CD14-positive monocyte (primary cell): ENCODE measurements at regions not wholly inside any gene's neighbourhood (a gene's known extent, or its start where the extent isn't known, plus 50 kb on each side); places are given as distances from the start of the nearest gene placed in this dataset.

Experiments used
- DNase-seq, 3 donors: peaks; one replicate each; pipeline ENCODE4 v3.0.0-alpha.2; 2011 to 2022
- H2AFZ ChIP-seq: 2 replicates; pipeline ENCODE4 v1.6.0; 2012; ENCODE audit warnings: mild to moderate bottlenecking, low read depth, low read length, inconsistent platforms; ENCODE audit not compliant: insufficient read depth, poor library complexity, severe bottlenecking
- H3K27ac ChIP-seq, 2 donors: 1 replicate in 1 of 2; 2 replicates in 1 of 2; pipeline ENCODE4 v1.5.1; 2012 to 2013; ENCODE audit warnings: low read length in 2 of 2, control low read depth in 1 of 2, inconsistent platforms in 1 of 2, low read depth in 1 of 2, mild to moderate bottlenecking in 1 of 2
- H3K27me3 ChIP-seq, 2 donors: one replicate each; pipeline versions ENCODE4 v1.6.0 to v1.6.1; 2011 to 2013; ENCODE audit warnings: low read length in 2 of 2; ENCODE audit not compliant: control insufficient read depth in 2 of 2, insufficient read depth in 2 of 2
- H3K36me3 ChIP-seq, 2 donors: replicated peaks in 1 of 2; 1 replicate in 1 of 2; 2 replicates in 1 of 2; pipeline versions ENCODE4 v1.5.1 to v1.6.1; 2012 to 2013; ENCODE audit warnings: low read length in 2 of 2, control low read depth in 1 of 2, inconsistent platforms in 1 of 2, mild to moderate bottlenecking in 1 of 2; ENCODE audit not compliant: insufficient read depth in 2 of 2, control insufficient read depth in 1 of 2
- H3K4me1 ChIP-seq, 2 donors: 1 replicate in 1 of 2; 2 replicates in 1 of 2; pipeline versions ENCODE4 v1.5.1 to v1.6.1; 2012 to 2013; ENCODE audit warnings: low read length in 2 of 2, control low read depth in 1 of 2, inconsistent platforms in 1 of 2, mild to moderate bottlenecking in 1 of 2, moderate library complexity in 1 of 2; ENCODE audit not compliant: insufficient read depth in 2 of 2, control insufficient read depth in 1 of 2
- H3K4me2 ChIP-seq: replicated peaks from 2 replicates; pipeline ENCODE3; 2012; ENCODE audit warnings: low read length, moderate library complexity, mild to moderate bottlenecking; ENCODE audit not compliant: poor library complexity, severe bottlenecking; ENCODE audit errors: extremely low read depth
- H3K4me3 ChIP-seq, 3 experiments: fragments of 200-600 bp in 1 of 3; sonication (generic) in 1 of 3; replicated peaks in 1 of 3; 1 replicate in 2 of 3; 2 replicates in 1 of 3; pipeline ENCODE4 v1.5.1; 2011 to 2013; ENCODE audit warnings: low read length in 3 of 3, mild to moderate bottlenecking in 3 of 3, control low read depth in 2 of 3, low read depth in 2 of 3, inconsistent platforms in 1 of 3, moderate library complexity in 1 of 3
- H3K79me2 ChIP-seq: 2 replicates; pipeline ENCODE4 v1.6.0; 2012; ENCODE audit warnings: mild to moderate bottlenecking, control low read depth, inconsistent platforms, low read length, moderate library complexity; ENCODE audit not compliant: insufficient read depth
- H3K9ac ChIP-seq: 2 replicates; pipeline ENCODE4 v1.6.0; 2017; ENCODE audit warnings: low read length, mild to moderate bottlenecking; ENCODE audit not compliant: insufficient read depth, poor library complexity, severe bottlenecking
- H3K9me3 ChIP-seq, 2 donors: replicated peaks in 1 of 2; 1 replicate in 1 of 2; 2 replicates in 1 of 2; pipeline versions ENCODE4 v1.5.1 to v1.6.1; 2012 to 2013; ENCODE audit warnings: low read length in 2 of 2, control low read depth in 1 of 2; ENCODE audit not compliant: control insufficient read depth in 1 of 2, insufficient read depth in 1 of 2
- H4K20me1 ChIP-seq: 2 replicates; pipeline ENCODE4 v1.6.0; 2012; ENCODE audit warnings: mild to moderate bottlenecking, low read length, control low read depth, moderate library complexity; ENCODE audit not compliant: insufficient read depth
- H3K27ac Mint-ChIP-seq, 7 donors: one replicate each; pipeline ENCODE4 v1.8.0; 2020; ENCODE audit warnings: mild to moderate bottlenecking in 7 of 7, mixed read lengths in 7 of 7, moderate library complexity in 6 of 7, inconsistent platforms in 2 of 7
- H3K27me3 Mint-ChIP-seq, 3 donors: one replicate each; pipeline ENCODE4 v1.8.0; 2021 to 2022; ENCODE audit warnings: low read depth in 3 of 3, mild to moderate bottlenecking in 3 of 3, mixed read lengths in 3 of 3, moderate library complexity in 3 of 3, inconsistent platforms in 1 of 3
- H3K36me3 Mint-ChIP-seq, 2 donors: one replicate each; pipeline ENCODE4 v1.8.0; 2020; ENCODE audit warnings: mixed read lengths in 2 of 2, inconsistent platforms in 1 of 2, mild to moderate bottlenecking in 1 of 2
- H3K4me1 Mint-ChIP-seq: one replicate; pipeline ENCODE4 v1.8.0; 2020; ENCODE audit warnings: mild to moderate bottlenecking, mixed read lengths
- H3K4me3 Mint-ChIP-seq, 2 donors: one replicate each; pipeline ENCODE4 v1.8.0; 2020; ENCODE audit warnings: mild to moderate bottlenecking in 2 of 2, mixed read lengths in 2 of 2, moderate library complexity in 1 of 2
- H3K9me3 Mint-ChIP-seq, 7 donors: one replicate each; pipeline ENCODE4 v1.8.0; 2020 to 2022; ENCODE audit warnings: mixed read lengths in 7 of 7, mild to moderate bottlenecking in 6 of 7, moderate library complexity in 6 of 7, inconsistent platforms in 2 of 7
- CTCF ChIP-seq: fragments of 200-600 bp; IDR thresholded peaks from one replicate; pipeline ENCODE4 v1.8.0; 2022; ENCODE audit warnings: antibody characterized with exemption, mild to moderate bottlenecking
- WGBS: methylation state at CpG from one replicate; pipeline ENCODE4 v1.1.5; 2013; ENCODE audit warnings: missing lambda C conversion rate; ENCODE audit not compliant: insufficient coverage; 5-methylcytosine and 5-hydroxymethylcytosine counted together
- intact Hi-C, 2 donors: fragments of 100-400 bp; cut with micrococcal nuclease; formaldehyde crosslinking; loops; one replicate each; pipeline versions ENCODE4 v1.15.0 to v1.15.1; 2023

- no peak for DNase-seq
- Histone ChIP-seq H3K36me3 (no peaks in the 10 kb centered on the region), H3K27me3 (no peaks in the 10 kb centered on the region), H4K20me1 (no peaks in the 10 kb centered on the region), H3K9ac (no peak overlapping the region), H2AFZ (no peak overlapping the region), H3K79me2 (no peaks in the 10 kb centered on the region), H3K4me3 (no peak overlapping the region), H3K27ac (no peak overlapping the region), H3K4me1 (no peaks in the 10 kb centered on the region), H3K4me2 (no peak overlapping the region), H3K9me3 (no peaks in the 10 kb centered on the region)
- TF ChIP-seq CTCF = no peak
- Mint-ChIP-seq H3K36me3 (no peaks in the 10 kb centered on the region), H3K27ac (no peak overlapping the region), H3K9me3 (peaks cover 0 to 4% (median 2%) of the 10 kb centered on the region in 7 donors), H3K27me3 (no peaks in the 10 kb centered on the region), H3K4me1 (no peaks in the 10 kb centered on the region), H3K4me3 (no peak overlapping the region)
- intact Hi-C loops = no loop called here
- WGBS = no CpG with 5 or more reads among the region's 4 CpGs
Measured at GRCh38 chr2:147363181-147363580, 481.6 kb upstream of the ACVR2A start.

GRCh38 chr2:147358375-147358774 is 486.5 kb upstream of the ACVR2A start:
- H3K4me2 ChIP-seq = no peak overlapping the region
- peak overlapping the region in 1 of 7 donors; percentile 12 for H3K27ac Mint-ChIP-seq
- H3K36me3 ChIP-seq = no peaks in the 10 kb centered on the region
- no peak overlapping the region for H3K27ac ChIP-seq
- no peak for DNase-seq
- TF ChIP-seq CTCF = no peak
- WGBS = 86% methylated on average over 1 of the region's 1 CpG
- no peaks in the 10 kb centered on the region for H3K36me3 Mint-ChIP-seq
- no peaks in the 10 kb centered on the region for H4K20me1 ChIP-seq
- no peak overlapping the region for H2AFZ ChIP-seq
- no peak overlapping the region for H3K4me3 Mint-ChIP-seq
- peaks cover 0 to 6% (median 2%) of the 10 kb centered on the region in 7 donors for H3K9me3 Mint-ChIP-seq
- H3K27me3 ChIP-seq = no peaks in the 10 kb centered on the region
- no peaks in the 10 kb centered on the region for H3K4me1 Mint-ChIP-seq
- no peaks in the 10 kb centered on the region for H3K4me1 ChIP-seq
- no peak overlapping the region for H3K4me3 ChIP-seq
- no peaks in the 10 kb centered on the region for H3K9me3 ChIP-seq
- H3K27me3 Mint-ChIP-seq = peaks cover 0 to 1% (median 0%) of the 10 kb centered on the region in 3 donors
- H3K9ac ChIP-seq = no peak overlapping the region
- H3K79me2 ChIP-seq = no peaks in the 10 kb centered on the region
- intact Hi-C loops = no loop called here
